ENCODE measurements at regions not wholly inside any gene's neighbourhood (a gene's known extent, or its start where the extent isn't known, plus 50 kb on each side); places are given as distances from the start of the nearest gene placed in this dataset.

DNA sequence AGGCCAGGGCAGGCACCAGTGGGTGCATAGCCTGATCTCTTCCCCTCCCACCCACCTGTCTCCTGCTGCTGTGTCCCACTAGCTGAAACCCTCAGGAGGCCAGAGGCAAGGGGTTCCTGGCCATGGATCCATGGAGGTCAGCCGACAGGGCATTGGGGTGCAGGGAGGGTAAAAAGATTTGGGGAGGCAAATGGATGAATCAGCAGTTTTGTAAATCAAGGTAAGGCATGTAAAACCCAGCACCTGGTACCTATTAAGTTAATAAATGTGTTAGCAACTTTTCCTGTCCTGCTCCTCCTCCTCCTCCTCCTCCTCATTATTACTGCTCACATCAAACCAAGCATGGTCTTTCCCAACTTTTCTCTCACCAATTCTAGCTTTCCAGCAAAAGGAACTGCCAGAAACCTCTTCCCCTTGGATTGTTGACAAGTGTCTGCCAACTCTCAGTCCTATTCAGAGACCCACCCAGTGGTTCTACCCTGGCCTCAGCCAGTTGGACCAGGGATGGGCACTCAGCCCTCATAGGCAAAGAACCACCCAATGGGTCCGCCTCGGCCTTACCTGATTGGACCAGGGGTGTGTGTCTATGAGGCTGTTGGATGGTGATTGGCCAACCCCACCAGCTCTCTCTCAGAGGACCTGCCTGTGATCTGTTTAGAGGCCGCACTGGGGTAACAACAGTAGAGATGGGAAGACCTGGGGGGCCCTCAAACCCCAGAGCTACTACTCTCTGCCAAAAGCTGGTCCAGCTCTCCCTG is 155.7 kb upstream of the GSC start:
- TF ChIP-seq, protein P1, sequence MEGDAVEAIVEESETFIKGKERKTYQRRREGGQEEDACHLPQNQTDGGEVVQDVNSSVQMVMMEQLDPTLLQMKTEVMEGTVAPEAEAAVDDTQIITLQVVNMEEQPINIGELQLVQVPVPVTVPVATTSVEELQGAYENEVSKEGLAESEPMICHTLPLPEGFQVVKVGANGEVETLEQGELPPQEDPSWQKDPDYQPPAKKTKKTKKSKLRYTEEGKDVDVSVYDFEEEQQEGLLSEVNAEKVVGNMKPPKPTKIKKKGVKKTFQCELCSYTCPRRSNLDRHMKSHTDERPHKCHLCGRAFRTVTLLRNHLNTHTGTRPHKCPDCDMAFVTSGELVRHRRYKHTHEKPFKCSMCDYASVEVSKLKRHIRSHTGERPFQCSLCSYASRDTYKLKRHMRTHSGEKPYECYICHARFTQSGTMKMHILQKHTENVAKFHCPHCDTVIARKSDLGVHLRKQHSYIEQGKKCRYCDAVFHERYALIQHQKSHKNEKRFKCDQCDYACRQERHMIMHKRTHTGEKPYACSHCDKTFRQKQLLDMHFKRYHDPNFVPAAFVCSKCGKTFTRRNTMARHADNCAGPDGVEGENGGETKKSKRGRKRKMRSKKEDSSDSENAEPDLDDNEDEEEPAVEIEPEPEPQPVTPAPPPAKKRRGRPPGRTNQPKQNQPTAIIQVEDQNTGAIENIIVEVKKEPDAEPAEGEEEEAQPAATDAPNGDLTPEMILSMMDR (IDR thresholded peaks at IDR 0.05), result no peak
- TF ChIP-seq POLR2A (IDR thresholded peaks at IDR 0.05), result no peak

Data from thyroid gland (tissue), 4 donors.